PC-9 (cell line): ENCODE measurements at regions not wholly inside any gene's neighbourhood (a gene's known extent, or its start where the extent isn't known, plus 50 kb on each side); places are given as distances from the start of the nearest gene placed in this dataset.

ENCODE experiments used
- CTCF ChIP-seq: fragments of 200-600 bp; sonication (generic); conservative IDR thresholded peaks from 2 replicates; pipeline ENCODE4 v1.6.1; 2017; ENCODE audit warnings: mixed run types, antibody characterized with exemption, mild to moderate bottlenecking, moderate library complexity
- EZH2 ChIP-seq: fragments of 200-600 bp; sonication (generic); IDR thresholded peaks from 2 replicates; pipeline ENCODE4 v1.8.0; 2017; ENCODE audit warnings: antibody characterized with exemption, low read depth

- TF ChIP-seq EZH2 (no peak), CTCF (no peak)
These were observed 1097.3 kb upstream of the EPHA6 start for GRCh38 chr3:95717048-95717447.
